ENCODE measurements at regions not wholly inside any gene's neighbourhood (a gene's known extent, or its start where the extent isn't known, plus 50 kb on each side); places are given as distances from the start of the nearest gene placed in this dataset.

DNA sequence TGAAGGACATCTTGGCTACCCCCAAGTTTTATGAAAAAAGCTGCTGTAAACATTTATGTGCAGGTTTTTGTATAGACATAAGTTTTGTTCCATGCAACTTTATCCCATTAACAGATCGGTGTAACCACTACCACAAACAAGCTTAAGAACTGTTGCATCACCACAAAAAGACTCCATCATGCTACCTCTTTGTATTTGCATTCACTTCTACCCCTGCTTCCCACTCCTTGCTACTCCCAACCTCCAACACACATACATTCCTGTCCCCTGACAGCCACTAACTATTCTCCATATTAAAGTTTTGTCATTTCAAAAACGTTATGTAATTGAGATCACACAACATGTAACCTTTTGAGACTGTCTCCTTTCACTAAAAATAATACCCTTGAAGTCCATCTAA lies 57.8 kb upstream of the LHFPL2 start:
- TF ChIP-seq CTCF (IDR thresholded peaks at IDR 0.05; ENCODE audit: extremely low read depth in 1 of 2, insufficient read depth in 1 of 2, low read depth in 1 of 2, low read length in 2 of 2) = no peak
- TF ChIP-seq POLR2AphosphoS5 (IDR thresholded peaks at IDR 0.05; ENCODE audit: insufficient read depth, low read depth, low read length) = no peak
- no peak for TF ChIP-seq EZH2 (IDR thresholded peaks at IDR 0.05; ENCODE audit: borderline replicate concordance, low read depth, low read length, severe bottlenecking)
- no peak for TF ChIP-seq POLR2A (IDR thresholded peaks at IDR 0.05; ENCODE audit: low read depth, low read length)
